Gastroesophageal sphincter (tissue), 3 donors: ENCODE measurements at regions not wholly inside any gene's neighbourhood (a gene's known extent, or its start where the extent isn't known, plus 50 kb on each side); places are given as distances from the start of the nearest gene placed in this dataset.

Source experiments
- CTCF ChIP-seq, 4 experiments: fragments of 200-600 bp in 2 of 4; fragments of 450-650 bp in 2 of 4; sonication (generic) in 1 of 4; IDR thresholded peaks; one replicate each; pipeline ENCODE4 v1.5.1; 2017 to 2019; ENCODE audit warnings: antibody characterized with exemption in 4 of 4, mild to moderate bottlenecking in 2 of 4, moderate library complexity in 2 of 4
- EP300 ChIP-seq: sonication (generic); formaldehyde crosslinking; IDR thresholded peaks from one replicate; pipeline ENCODE4 v1.6.1; 2017; ENCODE audit warnings: antibody characterized with exemption, mild to moderate bottlenecking
- POLR2A ChIP-seq, 2 donors: fragments of 450-650 bp; IDR thresholded peaks; one replicate each; pipeline ENCODE4 v1.6.1; 2017; ENCODE audit warnings: antibody characterized with exemption in 2 of 2, mild to moderate bottlenecking in 2 of 2, moderate library complexity in 1 of 2

DNA sequence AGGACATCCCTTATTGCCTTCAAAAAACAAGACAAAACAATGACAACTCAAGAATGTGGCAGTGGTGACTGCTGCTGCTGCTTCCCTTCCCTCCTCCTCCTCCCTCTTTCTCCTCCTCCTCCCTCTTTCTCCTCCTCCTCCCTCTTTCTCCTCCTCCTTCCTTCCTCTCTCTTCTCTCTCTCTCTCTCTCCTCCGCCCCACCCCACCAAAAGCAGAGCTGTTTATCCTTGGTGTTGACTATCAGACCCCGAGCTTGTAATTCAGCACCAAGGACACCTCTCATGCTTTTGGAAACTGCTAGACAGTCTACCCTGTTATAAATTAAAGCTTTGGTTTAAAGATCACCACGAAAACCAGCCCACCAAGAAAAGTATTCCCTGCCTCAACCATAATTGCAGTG, 72.4 kb upstream of the IFNAR2 start:
- TF ChIP-seq CTCF (IDR thresholded peaks at IDR 0.05) (no peak), EP300 (no peak), POLR2A (IDR thresholded peaks at IDR 0.05) (no peak)
